ENCODE measurements at regions not wholly inside any gene's neighbourhood (a gene's known extent, or its start where the extent isn't known, plus 50 kb on each side); places are given as distances from the start of the nearest gene placed in this dataset.

GRCh38 chr10:76681153-76681552 lies 956.5 kb downstream of the KCNMA1 start:
- intact Hi-C loops (cut with micrococcal nuclease): no loop called here
- BruUV-seq (replicated peaks): no TSS peak

GRCh38 chr10:76679030-76679429 lies 958.6 kb downstream of the KCNMA1 start:
- no TSS peak for BruUV-seq (replicated peaks)
- H3K9me3 Mint-ChIP-seq (ENCODE audit: unreplicated experiment): no peaks in the 10 kb centered on the region
- intact Hi-C loops (cut with micrococcal nuclease): no loop called here
- TF ChIP-seq CTCF (IDR thresholded peaks at IDR 0.05; ENCODE audit: unreplicated experiment): no peak
- H3K4me3 Mint-ChIP-seq (ENCODE audit: unreplicated experiment): no peak overlapping the region
- H3K27ac Mint-ChIP-seq (ENCODE audit: low read depth, unreplicated experiment): no peak overlapping the region
- CTCF ChIA-PET: no interaction called here
- H3K27me3 Mint-ChIP-seq (ENCODE audit: insufficient read depth, unreplicated experiment): no peaks in the 10 kb centered on the region
- peaks cover 4% of the 10 kb centered on the region for H3K4me1 Mint-ChIP-seq (ENCODE audit: insufficient read depth, unreplicated experiment)
- no peak for DNase-seq (ENCODE audit: unreplicated experiment)
- H3K36me3 Mint-ChIP-seq (ENCODE audit: insufficient read depth, unreplicated experiment): peaks cover 6% of the 10 kb centered on the region
- POLR2A ChIA-PET: no interaction called here

More at GRCh38 chr10:76681153-76681552, 956.5 kb downstream of the KCNMA1 start:
- Mint-ChIP-seq H3K36me3 (ENCODE audit: insufficient read depth, unreplicated experiment) (peaks cover 6% of the 10 kb centered on the region), H3K9me3 (ENCODE audit: unreplicated experiment) (no peaks in the 10 kb centered on the region), H3K4me1 (ENCODE audit: insufficient read depth, unreplicated experiment) (peaks cover 3% of the 10 kb centered on the region), H3K27me3 (ENCODE audit: insufficient read depth, unreplicated experiment) (no peaks in the 10 kb centered on the region), H3K27ac (ENCODE audit: low read depth, unreplicated experiment) (no peak overlapping the region), H3K4me3 (ENCODE audit: unreplicated experiment) (no peak overlapping the region)
- POLR2A ChIA-PET: no interaction called here
- CTCF ChIA-PET: interaction anchor here (0.5 kb wide), 1 partner anchor 216 kb away, joined by 3 read pairs; no protein-coding TSS in a partner anchor
- no peak for TF ChIP-seq CTCF (IDR thresholded peaks at IDR 0.05; ENCODE audit: unreplicated experiment)
- no peak for DNase-seq (ENCODE audit: unreplicated experiment)

GRCh38 chr10:76675951-76676587 lies 961.5 kb downstream of the KCNMA1 start:
- Mint-ChIP-seq H3K4me1 (ENCODE audit: insufficient read depth, unreplicated experiment) (peaks cover 4% of the 10 kb centered on the region), H3K4me3 (ENCODE audit: unreplicated experiment) (no peak overlapping the region), H3K27ac (ENCODE audit: low read depth, unreplicated experiment) (no peak overlapping the region), H3K9me3 (ENCODE audit: unreplicated experiment) (no peaks in the 10 kb centered on the region), H3K36me3 (ENCODE audit: insufficient read depth, unreplicated experiment) (no peaks in the 10 kb centered on the region), H3K27me3 (ENCODE audit: insufficient read depth, unreplicated experiment) (no peaks in the 10 kb centered on the region)
- intact Hi-C loops (cut with micrococcal nuclease): no loop called here
- ChIA-PET CTCF (interaction anchor here (0.6 kb wide), 1 partner anchor 68 kb away, joined by 3 read pairs; no protein-coding TSS in a partner anchor), POLR2A (no interaction called here)
- TF ChIP-seq CTCF (IDR thresholded peaks at IDR 0.05; ENCODE audit: unreplicated experiment): no peak
- BruUV-seq (replicated peaks): no TSS peak
- peak; percentile 68 for DNase-seq (ENCODE audit: unreplicated experiment)

GRCh38 chr10:76675561-76675950 lies 962.1 kb downstream of the KCNMA1 start:
- Mint-ChIP-seq H3K9me3 (ENCODE audit: unreplicated experiment) (no peaks in the 10 kb centered on the region), H3K4me3 (ENCODE audit: unreplicated experiment) (no peak overlapping the region), H3K36me3 (ENCODE audit: insufficient read depth, unreplicated experiment) (no peaks in the 10 kb centered on the region), H3K27me3 (ENCODE audit: insufficient read depth, unreplicated experiment) (no peaks in the 10 kb centered on the region), H3K4me1 (ENCODE audit: insufficient read depth, unreplicated experiment) (peaks cover 4% of the 10 kb centered on the region), H3K27ac (ENCODE audit: low read depth, unreplicated experiment) (no peak overlapping the region)
- ChIA-PET POLR2A (no interaction called here), CTCF (no interaction called here)
- TF ChIP-seq CTCF (IDR thresholded peaks at IDR 0.05; ENCODE audit: unreplicated experiment): no peak
- BruUV-seq (replicated peaks): no TSS peak
- no peak for DNase-seq (ENCODE audit: unreplicated experiment)
- intact Hi-C loops (cut with micrococcal nuclease): no loop called here

Measured in MCF 10A (cell line).